ENCODE measurements at regions not wholly inside any gene's neighbourhood (a gene's known extent, or its start where the extent isn't known, plus 50 kb on each side); places are given as distances from the start of the nearest gene placed in this dataset.
A peak's percentile ranks its signal among the peaks of the same experiment; 100 is the strongest.

DNA sequence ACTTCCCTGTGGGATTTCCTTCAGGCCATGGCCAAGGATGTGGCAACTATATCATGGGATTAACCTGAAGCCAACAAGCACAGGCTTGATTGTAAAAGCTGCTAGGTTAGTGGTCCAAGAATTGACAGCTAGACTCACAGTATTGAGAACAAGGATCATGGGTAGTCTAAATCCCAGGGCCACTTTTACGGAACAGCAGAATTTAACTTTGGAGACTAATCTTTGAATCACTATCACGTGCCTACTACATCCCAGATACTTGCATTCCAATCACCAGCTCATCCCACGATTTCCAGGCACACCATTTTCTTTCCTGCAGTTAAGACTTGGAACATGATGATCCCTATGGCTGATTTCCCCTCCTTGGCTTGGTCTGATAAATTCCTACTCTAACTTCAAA, 65.6 kb upstream of the ADO start:
- DNase-seq (no peak), ATAC-seq (no peak)
- Histone ChIP-seq H3K36me3 (no peaks in the 10 kb centered on the region), H3K27me3 (no peaks in the 10 kb centered on the region), H3K4me1 (peaks cover 0 to 33% (median 0%) of the 10 kb centered on the region in 12 donors), H3K9me3 (no peaks in the 10 kb centered on the region), H3K4me3 (no peak overlapping the region), H3K27ac (no peak overlapping the region)
- intact Hi-C loops (cut with DNase I) = no loop called here
- 50 to 67% (median 65%) methylated on average over 3 of the region's 3 CpGs for WGBS, 4 donors
- TF ChIP-seq, protein P1, sequence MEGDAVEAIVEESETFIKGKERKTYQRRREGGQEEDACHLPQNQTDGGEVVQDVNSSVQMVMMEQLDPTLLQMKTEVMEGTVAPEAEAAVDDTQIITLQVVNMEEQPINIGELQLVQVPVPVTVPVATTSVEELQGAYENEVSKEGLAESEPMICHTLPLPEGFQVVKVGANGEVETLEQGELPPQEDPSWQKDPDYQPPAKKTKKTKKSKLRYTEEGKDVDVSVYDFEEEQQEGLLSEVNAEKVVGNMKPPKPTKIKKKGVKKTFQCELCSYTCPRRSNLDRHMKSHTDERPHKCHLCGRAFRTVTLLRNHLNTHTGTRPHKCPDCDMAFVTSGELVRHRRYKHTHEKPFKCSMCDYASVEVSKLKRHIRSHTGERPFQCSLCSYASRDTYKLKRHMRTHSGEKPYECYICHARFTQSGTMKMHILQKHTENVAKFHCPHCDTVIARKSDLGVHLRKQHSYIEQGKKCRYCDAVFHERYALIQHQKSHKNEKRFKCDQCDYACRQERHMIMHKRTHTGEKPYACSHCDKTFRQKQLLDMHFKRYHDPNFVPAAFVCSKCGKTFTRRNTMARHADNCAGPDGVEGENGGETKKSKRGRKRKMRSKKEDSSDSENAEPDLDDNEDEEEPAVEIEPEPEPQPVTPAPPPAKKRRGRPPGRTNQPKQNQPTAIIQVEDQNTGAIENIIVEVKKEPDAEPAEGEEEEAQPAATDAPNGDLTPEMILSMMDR (IDR thresholded peaks at IDR 0.05) = no peak
- no peak for TF ChIP-seq POLR2A (IDR thresholded peaks at IDR 0.05)

DNA sequence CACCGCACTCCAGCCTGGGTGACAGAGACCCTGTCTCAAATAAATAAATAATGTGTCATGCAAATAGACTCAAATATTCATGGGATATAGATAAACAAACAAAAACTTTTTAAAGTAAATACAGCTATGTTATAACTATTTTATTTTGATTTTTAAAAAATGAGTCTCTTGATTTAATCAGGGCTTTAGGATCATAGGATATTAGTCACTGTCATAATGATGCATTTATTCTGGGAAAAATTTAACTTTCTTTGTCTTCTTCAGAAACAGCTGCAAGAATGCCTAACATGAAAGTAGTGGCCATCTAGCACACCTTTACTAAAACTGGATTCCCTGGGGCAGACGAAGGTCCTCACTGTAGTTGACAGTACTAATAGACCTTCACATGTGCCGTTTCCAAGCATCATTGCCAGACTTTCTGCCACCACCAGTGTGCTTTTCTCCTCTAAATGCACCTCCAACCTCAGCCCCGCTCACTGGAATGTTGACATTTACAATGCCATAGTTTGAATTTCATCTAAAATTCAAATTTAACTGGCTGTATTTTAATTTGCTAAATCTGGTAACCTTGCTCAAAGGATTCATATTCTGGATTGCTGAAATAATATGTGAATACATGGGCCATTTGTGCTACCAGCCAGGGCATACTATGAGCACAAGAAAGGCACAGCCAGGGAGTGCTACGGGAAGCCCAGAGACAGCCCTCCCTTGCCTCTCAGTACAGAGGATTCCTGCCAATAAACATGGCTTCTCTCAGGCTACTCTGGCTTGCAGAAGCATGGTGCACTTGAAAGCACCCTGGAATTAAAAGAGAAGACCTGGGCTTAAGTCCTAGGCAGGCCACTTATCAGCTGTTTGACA, 63.4 kb upstream of the ADO start:
- Histone ChIP-seq H3K27me3 (no peaks in the 10 kb centered on the region), H3K36me3 (no peaks in the 10 kb centered on the region), H3K9me3 (no peaks in the 10 kb centered on the region), H3K4me1 (peaks cover 0 to 26% (median 0%) of the 10 kb centered on the region in 12 donors), H3K4me3 (no peak overlapping the region), H3K27ac (no peak overlapping the region)
- DNase-seq = no peak
- no peak for ATAC-seq
- TF ChIP-seq, protein P1 (IDR thresholded peaks at IDR 0.05) = no peak
- no peak for TF ChIP-seq POLR2A (IDR thresholded peaks at IDR 0.05)
- 91 to 97% (median 93%) methylated on average over 5 of the region's 5 CpGs for WGBS, 4 donors
- intact Hi-C loops (cut with DNase I) = no loop called here

DNA sequence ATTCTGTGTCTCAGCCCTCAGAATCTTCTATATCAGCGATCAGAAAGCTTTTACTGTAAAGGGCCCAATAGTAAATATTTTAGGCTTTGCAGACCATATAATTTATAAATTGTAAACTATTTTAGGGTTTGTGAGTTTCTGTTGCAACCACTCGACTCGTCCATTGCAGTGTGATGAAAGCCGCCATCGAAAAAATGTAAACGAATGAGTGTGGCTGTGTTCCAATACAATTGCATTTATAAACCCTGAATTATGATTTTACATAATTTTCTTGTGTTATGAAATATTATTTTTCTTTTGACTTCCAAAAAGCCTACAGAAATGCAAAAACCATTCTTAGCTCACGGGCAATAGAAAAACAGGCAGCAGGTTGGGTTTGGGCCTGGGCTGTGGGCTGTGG, 62.5 kb upstream of the ADO start:
- WGBS, 4 donors = 95 to 99% (median 97%) methylated on average over 7 of the region's 7 CpGs
- H3K36me3 ChIP-seq = no peaks in the 10 kb centered on the region
- ATAC-seq = no peak

DNA sequence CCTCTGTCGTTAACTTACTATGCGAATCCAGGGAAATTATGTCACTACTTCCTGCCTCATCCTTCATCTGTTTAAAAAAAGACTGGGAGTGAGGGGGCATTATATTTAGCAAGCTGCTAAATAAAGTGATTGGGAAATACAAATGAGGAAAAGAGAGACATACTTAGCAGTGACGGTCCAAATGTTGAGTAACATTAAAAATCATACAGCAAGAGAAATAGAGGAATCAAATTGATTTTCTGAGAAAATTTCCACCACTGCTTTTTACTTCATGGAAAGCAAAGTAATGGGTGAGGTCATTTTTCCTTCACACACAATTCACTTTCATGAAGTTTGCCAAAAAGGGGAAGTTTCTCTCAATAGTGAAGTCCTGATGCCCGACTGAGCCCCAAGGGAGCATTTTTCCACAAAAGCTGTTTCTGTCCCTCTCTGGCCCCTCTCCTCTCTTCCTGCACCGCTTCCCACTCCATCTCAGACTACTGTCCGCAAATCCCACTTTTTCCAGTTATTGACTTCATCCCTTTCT, 61.9 kb upstream of the ADO start:
- no peaks in the 10 kb centered on the region for H3K27me3 ChIP-seq
- WGBS, 4 donors = 48 to 51% (median 51%) methylated on average over 6 of the region's 6 CpGs

More for the DNA sequence above, 62.5 kb upstream of the ADO start:
- Histone ChIP-seq H3K27ac (peak overlapping the region in 2 of 12 donors; percentile 3 to 48), H3K4me1 (peaks cover 0 to 22% (median 0%) of the 10 kb centered on the region in 12 donors), H3K4me3 (no peak overlapping the region), H3K9me3 (no peaks in the 10 kb centered on the region), H3K27me3 (no peaks in the 10 kb centered on the region)
- intact Hi-C loops (cut with DNase I) = no loop called here
- DNase-seq = no peak
- no peak for TF ChIP-seq POLR2A (IDR thresholded peaks at IDR 0.05)

More for the DNA sequence above, 61.9 kb upstream of the ADO start:
- ATAC-seq (peak in 2 of 4 donors; percentile 49 to 76), DNase-seq (no peak)
- H3K4me3 ChIP-seq = no peak overlapping the region
- no peaks in the 10 kb centered on the region for H3K9me3 ChIP-seq
- H3K36me3 ChIP-seq = no peaks in the 10 kb centered on the region
- TF ChIP-seq, protein P1 (IDR thresholded peaks at IDR 0.05) = no peak
- TF ChIP-seq POLR2A (IDR thresholded peaks at IDR 0.05) = no peak
- H3K27ac ChIP-seq = peak overlapping the region in 3 of 12 donors; percentile 3 to 48 (median 10)
- H3K4me1 ChIP-seq = peaks cover 0 to 22% (median 0%) of the 10 kb centered on the region in 12 donors
- intact Hi-C loops (cut with DNase I) = no loop called here

Data from heart left ventricle (tissue), 16 donors.